H54 (cell line): ENCODE measurements at regions not wholly inside any gene's neighbourhood (a gene's known extent, or its start where the extent isn't known, plus 50 kb on each side); places are given as distances from the start of the nearest gene placed in this dataset.

Source experiments
- DNase-seq: peaks from one replicate; pipeline ENCODE4 v3.0.0; 2011; ENCODE audit warnings: low spot score, mixed read lengths; ENCODE audit not compliant: insufficient read length
- FAIRE-seq: peaks from 3 replicates; lab custom pipeline; 2011; peaks lifted over from hg19 to GRCh38; lab: Jason Lieb, UNC
- POLR2A ChIP-seq: IDR thresholded peaks from 2 replicates; pipeline ENCODE4 v1.6.1; 2011; ENCODE audit warnings: low read depth, mild to moderate bottlenecking, low read length

DNA sequence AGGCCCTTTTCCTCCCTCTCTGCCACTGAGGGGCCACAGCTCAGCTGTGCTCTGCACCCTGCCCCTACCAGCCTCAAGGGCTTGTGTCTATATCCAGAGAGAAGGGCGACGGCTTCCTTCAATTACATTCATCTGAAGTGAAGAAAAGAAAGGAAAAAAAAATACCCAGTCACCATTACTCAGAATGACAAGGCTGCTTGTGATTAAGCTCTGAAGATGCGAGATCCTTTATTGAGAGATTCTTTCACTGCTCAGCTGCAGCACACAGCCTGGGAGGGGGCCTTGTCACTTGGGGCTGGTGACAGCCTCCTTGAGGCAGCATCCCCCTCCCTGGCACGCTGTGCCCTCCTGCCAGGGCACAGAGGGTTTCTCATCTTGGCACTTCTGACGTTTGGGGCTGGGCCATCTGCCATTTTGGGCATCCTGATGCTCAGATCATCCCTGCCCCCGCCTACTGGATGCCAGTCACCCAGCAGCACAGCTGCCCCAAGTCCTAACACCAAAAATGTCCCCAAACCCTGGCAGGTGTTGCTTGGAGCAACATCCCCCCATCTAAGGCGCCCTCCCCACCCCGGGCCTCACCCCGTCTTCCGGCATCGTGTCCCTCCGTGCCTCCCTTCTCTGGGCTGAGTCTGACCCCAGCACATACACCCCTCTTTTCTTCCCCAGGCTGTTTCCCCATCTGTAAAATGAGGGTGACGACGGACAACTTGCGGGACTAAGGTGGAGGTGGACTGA is 1394.7 kb downstream of the BRD1 start:
- TF ChIP-seq POLR2A = no peak
- DNase-seq = no peak
- FAIRE-seq = no peak

DNA sequence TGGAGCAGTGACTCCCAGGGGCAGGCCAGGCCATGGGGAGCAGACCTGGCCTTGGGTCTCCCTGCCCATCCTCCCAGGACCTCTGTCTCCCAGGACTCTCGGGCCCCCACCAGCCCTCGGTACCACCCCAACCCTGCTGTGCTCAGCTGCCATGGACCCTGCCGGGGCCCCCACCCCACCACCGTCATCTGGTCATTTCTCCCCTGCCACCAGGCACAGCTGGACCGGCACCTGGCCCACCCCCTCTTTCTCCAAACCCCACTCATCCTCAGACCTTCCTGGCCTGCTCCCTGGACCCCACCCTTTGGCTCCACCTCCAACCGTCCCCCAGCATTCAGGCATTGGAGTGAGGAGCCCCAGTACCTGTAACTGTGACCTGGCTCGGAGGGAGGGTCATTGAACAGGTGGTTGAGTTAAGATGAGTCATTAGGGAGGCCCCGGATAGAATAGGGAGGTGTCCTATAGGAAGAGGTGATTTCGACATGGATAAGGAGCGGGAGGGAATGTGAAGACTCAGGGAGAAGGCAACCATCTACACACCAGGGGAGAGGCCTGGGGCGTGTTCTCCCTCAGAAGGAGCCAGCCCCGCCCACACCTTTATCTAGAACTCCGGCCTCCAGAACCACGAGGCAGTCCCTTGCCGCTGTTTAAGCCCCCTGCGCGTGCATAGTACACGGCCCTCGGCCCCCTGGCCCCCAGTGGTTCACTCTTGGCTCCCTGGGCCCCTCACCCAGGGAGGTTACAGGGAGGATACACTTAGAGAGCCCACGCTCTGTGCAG is 1395.9 kb downstream of the BRD1 start:
- FAIRE-seq = no peak
- DNase-seq = no peak
- TF ChIP-seq POLR2A = no peak

DNA sequence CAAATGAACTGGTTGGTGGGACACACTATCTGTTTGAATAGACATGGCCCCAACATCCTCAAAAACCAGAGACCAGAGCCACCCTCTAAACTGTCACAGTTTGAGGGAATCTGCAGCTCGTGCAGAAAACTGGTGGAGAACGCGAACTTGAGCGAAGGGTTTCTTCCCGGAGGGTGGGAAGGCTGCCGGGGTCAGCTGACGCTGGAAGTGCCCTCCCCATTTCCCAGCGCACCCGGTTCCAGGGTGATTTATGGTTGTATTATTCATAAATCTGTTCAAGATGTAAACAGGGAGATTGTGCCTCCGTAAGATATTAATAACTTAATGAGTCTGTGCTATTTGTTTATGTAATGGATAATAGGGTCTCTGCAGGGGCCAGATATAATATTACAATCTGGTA is 1396.7 kb downstream of the BRD1 start:
- FAIRE-seq (no peak), DNase-seq (no peak)
- no peak for TF ChIP-seq POLR2A

DNA sequence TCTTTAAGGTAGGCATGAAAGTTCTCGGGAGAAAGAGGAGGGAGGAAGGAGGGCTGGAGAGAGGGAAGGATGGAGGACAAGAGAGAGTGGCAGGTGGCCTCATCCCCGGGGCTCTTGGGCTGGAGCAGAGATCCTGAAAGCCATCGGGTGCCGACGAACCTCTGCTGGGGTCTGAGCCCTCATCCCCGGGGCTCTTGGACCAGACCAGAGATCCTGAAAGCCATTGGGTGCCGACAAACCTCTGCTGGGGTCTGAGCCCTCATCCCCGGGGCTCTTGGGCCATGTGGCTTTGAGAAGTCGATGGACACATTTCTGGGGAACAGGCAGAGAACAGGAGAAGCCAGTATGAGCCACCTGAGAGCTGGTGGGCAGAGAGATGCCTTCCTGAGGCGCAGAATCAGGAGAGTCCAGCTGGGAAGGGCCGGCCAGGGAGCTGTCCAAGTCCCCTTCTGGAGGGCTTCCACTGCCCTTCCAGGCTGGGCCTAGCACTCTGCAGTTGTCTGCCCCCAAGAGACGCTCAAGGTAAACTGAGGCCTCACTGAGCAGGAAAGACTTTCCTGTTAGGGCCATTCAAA is 1398.1 kb downstream of the BRD1 start:
- DNase-seq (no peak), FAIRE-seq (no peak)

DNA sequence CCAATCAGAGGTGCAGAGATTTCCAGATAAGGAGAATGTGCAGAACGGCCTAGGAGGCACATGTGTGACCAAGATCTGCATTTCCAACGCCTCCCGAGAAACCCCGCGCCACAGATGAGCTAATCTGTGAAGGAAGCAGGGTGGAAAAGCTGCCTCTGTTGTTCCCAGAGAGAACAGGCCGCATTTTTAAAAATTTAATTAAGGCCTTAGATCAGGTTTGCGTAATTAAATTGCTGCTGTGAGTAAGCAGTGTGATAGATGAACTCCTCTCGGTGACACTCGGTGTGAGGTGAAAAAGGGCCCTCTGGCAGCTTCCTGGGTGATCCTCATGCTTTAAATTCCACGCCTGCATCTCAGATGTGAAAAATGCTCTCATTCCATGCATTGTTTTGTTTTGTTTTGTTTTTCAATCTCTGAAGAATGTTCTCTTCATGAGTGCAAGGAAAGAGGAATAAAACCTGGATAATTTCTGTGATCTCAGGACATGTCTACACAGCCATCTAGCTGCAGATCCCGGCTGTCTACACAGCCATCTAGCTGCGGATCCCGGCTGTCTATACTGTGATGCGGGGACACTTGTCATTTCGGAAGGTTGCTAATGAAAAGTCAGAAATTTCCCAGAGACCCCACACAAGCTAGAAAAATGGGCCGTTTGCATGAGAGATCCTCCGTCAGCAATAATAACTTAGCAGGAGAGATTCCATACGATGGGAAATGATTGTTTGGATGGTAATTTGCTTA is 1398.9 kb downstream of the BRD1 start:
- no peak for DNase-seq
- no peak for TF ChIP-seq POLR2A
- no peak for FAIRE-seq

More for the DNA sequence above, 1398.1 kb downstream of the BRD1 start:
- TF ChIP-seq POLR2A = no peak

DNA sequence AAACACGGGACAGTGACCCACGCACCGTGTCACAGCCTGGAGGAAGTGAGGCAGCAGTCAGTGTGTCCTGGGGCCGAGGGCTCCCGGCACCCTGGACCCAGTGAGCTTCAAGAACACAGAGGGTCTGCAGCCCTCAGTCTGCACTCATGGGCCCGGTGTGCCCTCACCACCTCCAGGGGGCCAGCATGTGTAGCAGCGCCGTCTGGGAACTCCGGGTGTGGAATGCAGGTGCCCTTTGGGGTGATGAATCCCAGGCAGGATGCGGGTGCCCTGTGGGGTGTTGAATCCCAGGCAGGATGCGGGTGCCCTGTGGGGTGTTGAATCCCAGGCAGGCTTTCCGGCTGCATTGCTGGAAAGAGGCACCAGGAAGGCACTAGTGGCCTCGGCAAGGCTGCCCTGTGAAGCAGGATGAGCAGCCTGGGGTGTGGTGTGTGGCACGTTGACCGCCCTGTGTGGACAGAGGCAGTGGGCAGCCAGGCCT is 1399.9 kb downstream of the BRD1 start:
- no peak for FAIRE-seq
- no peak for DNase-seq
- TF ChIP-seq POLR2A = no peak

DNA sequence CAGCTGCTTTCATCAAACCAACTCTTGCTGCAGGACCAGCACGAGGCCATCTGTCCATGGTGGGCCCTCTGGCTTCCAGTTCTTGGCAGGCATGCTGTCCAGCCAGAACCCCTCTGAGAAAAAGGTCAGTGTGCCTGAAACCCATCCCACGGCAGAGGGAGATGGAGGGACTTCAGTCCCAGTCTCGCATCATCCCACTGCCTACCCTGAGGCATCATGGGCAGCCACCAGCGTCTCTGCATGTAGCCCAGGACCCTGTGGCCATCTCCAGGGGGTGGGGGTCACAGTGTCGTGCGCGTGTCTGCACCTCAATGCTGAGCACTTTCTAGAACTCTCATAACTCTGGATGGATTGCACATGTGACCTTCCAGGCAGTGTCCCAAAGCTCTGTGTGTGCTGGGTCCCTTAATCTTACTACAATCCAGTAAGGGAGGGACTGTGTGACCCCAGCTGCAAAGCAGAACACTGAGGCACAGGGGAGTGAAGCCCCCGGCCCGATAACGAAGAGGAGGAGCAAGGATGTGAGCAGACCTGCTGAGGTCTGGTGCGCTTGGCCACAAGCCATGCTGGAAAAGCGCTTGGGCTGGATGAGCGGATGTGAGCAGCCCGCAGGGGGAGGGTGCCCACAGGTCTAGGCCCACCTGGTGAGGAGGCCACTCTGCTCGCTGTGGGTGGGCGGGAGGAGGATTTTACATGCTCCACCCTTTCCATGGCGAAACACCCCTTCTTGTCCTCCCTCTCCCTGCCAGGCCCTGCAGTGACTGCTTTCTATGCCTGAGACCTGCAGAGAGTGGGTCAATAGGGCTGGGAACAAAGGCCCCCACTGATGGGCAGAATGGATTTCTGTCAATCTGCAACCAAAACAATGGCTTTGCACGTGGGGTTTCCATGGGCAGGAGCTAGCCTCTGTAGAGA is 1401.0 kb downstream of the BRD1 start:
- no peak for DNase-seq
- no peak for FAIRE-seq
- no peak for TF ChIP-seq POLR2A

DNA sequence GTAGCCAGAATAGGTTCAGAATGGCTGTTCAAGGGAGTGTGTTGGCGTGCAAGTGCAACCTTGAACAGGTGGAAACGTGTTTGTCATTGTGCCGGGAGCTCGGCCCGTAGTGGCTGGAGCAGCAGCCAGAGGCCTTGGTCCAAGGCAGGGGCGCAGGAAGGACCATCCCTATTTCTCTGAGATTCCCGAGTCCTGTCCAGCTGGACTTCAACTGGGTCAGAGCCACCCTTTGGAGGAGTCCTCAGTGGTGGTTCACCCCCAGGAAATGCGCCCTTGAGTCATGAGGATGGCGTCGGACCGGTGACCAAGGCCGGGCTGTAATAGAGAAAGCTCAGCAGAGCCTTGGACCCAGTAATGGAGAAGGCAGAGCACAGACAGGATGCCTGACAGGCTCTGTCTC is 1402.0 kb downstream of the BRD1 start:
- DNase-seq (no peak), FAIRE-seq (no peak)
- TF ChIP-seq POLR2A = no peak

DNA sequence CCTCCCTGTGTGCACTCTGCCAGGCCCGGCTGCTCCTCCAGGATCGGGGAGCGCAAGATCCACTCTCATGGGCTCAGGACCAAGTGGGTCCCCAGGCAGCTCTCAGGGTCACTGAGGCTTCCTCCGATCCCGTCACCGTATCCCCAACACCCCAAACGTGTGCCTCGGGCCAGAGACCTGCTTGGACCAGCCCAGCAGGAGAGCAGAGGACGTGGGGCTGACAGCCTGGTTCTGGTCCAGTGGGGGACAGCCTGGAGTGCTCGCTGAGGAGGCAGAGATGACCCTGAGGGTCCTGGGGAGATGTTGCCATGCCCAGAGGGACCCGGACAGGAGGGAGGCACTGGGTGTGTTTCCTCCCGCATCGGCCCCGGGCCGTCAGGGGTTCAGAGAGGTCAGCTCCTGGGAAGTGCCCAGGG is 1402.6 kb downstream of the BRD1 start:
- TF ChIP-seq POLR2A = no peak
- DNase-seq = no peak
- no peak for FAIRE-seq

DNA sequence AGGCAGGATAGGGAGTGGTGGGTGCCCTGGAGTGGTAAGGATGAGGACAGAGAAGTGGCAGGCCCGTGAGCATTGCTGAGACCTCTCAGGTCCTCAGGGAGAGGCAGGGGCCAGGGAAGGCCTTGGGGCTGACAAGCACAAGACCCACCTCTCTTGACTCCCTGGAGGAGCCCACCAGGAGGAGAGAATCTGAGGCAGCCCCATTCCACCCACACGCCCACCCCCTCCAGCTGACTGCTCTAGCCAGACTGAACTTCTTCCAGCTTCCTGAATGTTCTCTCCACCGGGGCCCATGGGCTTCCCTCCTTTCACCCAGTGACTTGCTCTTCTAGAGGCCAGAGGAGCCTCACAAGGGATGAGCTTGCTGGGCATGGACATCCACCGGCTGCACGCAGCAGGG is 1403.0 kb downstream of the BRD1 start:
- no peak for FAIRE-seq
- TF ChIP-seq POLR2A = no peak
- no peak for DNase-seq

DNA sequence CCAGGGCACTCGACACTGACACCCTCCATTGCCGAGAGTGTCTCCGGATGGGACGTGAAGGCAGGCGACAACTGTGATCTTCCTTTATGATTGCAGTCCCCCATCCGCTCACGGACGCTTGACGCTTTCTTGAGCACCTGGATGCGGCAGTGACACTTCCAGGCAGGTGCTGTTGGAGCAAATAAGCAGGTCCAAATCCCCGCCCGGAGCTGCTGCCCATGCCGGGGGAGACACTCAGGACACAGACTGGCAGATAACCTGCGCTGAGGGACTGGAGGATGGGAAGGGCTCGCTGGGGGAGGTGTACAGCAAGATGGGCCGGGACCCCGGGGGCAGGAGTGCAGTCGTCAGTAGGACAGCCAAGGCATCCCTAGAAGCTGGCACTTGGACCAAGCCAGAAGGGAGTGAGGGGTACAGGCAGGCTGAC is 1403.5 kb downstream of the BRD1 start:
- DNase-seq = no peak
- no peak for TF ChIP-seq POLR2A
- no peak for FAIRE-seq

DNA sequence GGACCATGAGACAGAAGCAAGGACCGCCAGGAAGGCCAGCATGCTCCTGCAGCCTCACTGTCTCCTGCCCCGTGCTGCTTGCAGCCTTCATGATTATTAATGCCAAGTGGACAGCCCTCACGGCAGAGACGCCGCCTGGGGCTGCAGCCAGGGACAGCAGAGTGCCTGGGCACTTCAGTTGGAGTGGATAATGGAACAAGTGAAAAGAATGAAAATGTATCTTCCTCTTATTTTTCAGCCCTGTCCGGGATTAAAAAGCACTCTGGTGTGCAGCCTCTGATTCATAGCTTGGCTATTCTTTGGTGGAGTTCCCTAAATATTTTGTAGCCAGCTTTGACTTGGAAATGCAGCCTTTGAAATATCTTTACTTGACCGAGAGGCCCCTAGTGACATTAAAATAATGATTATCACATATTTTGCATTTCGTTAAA is 1404.2 kb downstream of the BRD1 start:
- DNase-seq = no peak
- no peak for TF ChIP-seq POLR2A
- FAIRE-seq = no peak
